ENCODE measurements at regions not wholly inside any gene's neighbourhood (a gene's known extent, or its start where the extent isn't known, plus 50 kb on each side); places are given as distances from the start of the nearest gene placed in this dataset.

DNA sequence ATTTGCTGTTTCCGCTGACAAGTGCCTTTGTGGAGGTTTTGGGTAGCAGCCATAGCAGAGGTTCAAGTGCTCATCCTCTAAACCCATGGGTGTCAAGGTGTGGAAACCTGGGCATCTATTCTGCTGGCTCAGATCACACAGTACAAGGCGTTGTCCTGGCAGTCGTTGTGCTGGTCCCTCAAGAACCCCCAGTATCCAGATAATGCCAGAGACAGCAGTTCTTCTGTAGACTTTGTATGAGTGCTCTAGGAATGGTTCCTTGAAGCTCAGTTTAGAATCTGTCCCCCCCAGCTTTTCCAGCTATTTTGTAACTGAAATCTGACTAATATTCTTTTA is 655.7 kb upstream of the MAP3K7 start:
- TF ChIP-seq GATA2 (IDR thresholded peaks at IDR 0.05; ENCODE audit: low read depth, low read length): no peak
- no peak for TF ChIP-seq GATA3 (IDR thresholded peaks at IDR 0.05; ENCODE audit: low read depth, low read length)
